Effector memory CD4-positive, alpha-beta T cell (primary cell): ENCODE measurements at regions not wholly inside any gene's neighbourhood (a gene's known extent, or its start where the extent isn't known, plus 50 kb on each side); places are given as distances from the start of the nearest gene placed in this dataset.

Experiments used
- DNase-seq, 3 donors: peaks; one replicate each; pipeline ENCODE4 v3.0.0-alpha.2; 2020
- H3K27ac ChIP-seq: 2 replicates; pipeline ENCODE4 v1.7.0; 2013; ENCODE audit warnings: mild to moderate bottlenecking, low read length, moderate library complexity; ENCODE audit not compliant: insufficient read depth, poor library complexity, severe bottlenecking
- H3K27me3 ChIP-seq: replicated peaks from 2 replicates; pipeline ENCODE4 v1.7.0; 2013; ENCODE audit warnings: mild to moderate bottlenecking, low read length; ENCODE audit not compliant: insufficient read depth, control insufficient read depth, poor library complexity, severe bottlenecking
- H3K36me3 ChIP-seq: 2 replicates; pipeline ENCODE4 v1.7.0; 2013; ENCODE audit warnings: mild to moderate bottlenecking, low read length, moderate library complexity; ENCODE audit not compliant: control insufficient read depth, insufficient read depth
- H3K4me1 ChIP-seq: 2 replicates; pipeline ENCODE4 v1.7.0; 2013; ENCODE audit warnings: low read length, mild to moderate bottlenecking; ENCODE audit not compliant: control insufficient read depth, insufficient read depth, poor library complexity, severe bottlenecking
- H3K4me3 ChIP-seq: 2 replicates; pipeline ENCODE4 v1.7.0; 2013; ENCODE audit warnings: low read length, low read depth, mild to moderate bottlenecking; ENCODE audit not compliant: insufficient read depth, poor library complexity, severe bottlenecking
- H3K9me3 ChIP-seq: 2 replicates; pipeline ENCODE4 v1.7.0; 2013; ENCODE audit warnings: mild to moderate bottlenecking, low read length, moderate library complexity; ENCODE audit not compliant: control insufficient read depth

- Histone ChIP-seq H3K27me3 (no peaks in the 10 kb centered on the region), H3K4me3 (no peak overlapping the region), H3K4me1 (no peaks in the 10 kb centered on the region), H3K9me3 (no peaks in the 10 kb centered on the region), H3K36me3 (no peaks in the 10 kb centered on the region), H3K27ac (no peak overlapping the region)
- DNase-seq = no peak
Observed at GRCh38 chr10:106436123-106436715, 728.3 kb downstream of the SORCS1 start.

GRCh38 chr10:106435081-106435480 is 729.4 kb downstream of the SORCS1 start:
- DNase-seq = no peak
- Histone ChIP-seq H3K4me1 (no peaks in the 10 kb centered on the region), H3K36me3 (no peaks in the 10 kb centered on the region), H3K4me3 (no peak overlapping the region), H3K27ac (no peak overlapping the region), H3K9me3 (no peaks in the 10 kb centered on the region), H3K27me3 (no peaks in the 10 kb centered on the region)

GRCh38 chr10:106424981-106425380 is 739.5 kb downstream of the SORCS1 start:
- Histone ChIP-seq H3K4me3 (no peak overlapping the region), H3K9me3 (no peaks in the 10 kb centered on the region), H3K27ac (no peak overlapping the region), H3K36me3 (no peaks in the 10 kb centered on the region), H3K27me3 (no peaks in the 10 kb centered on the region), H3K4me1 (no peaks in the 10 kb centered on the region)
- no peak for DNase-seq

- H3K9me3 ChIP-seq = no peaks in the 10 kb centered on the region
- no peak overlapping the region for H3K27ac ChIP-seq
- DNase-seq = no peak
Observed at GRCh38 chr10:106424054-106424453, 740.5 kb downstream of the SORCS1 start.

GRCh38 chr10:106410331-106410730 is 754.2 kb downstream of the SORCS1 start:
- no peak for DNase-seq
- Histone ChIP-seq H3K27me3 (no peaks in the 10 kb centered on the region), H3K4me3 (no peak overlapping the region), H3K4me1 (no peaks in the 10 kb centered on the region), H3K36me3 (no peaks in the 10 kb centered on the region), H3K27ac (no peak overlapping the region), H3K9me3 (no peaks in the 10 kb centered on the region)

More at GRCh38 chr10:106424054-106424453, 740.5 kb downstream of the SORCS1 start:
- H3K4me1 ChIP-seq = no peaks in the 10 kb centered on the region
- H3K36me3 ChIP-seq = no peaks in the 10 kb centered on the region
- H3K4me3 ChIP-seq = no peak overlapping the region
- H3K27me3 ChIP-seq = no peaks in the 10 kb centered on the region

GRCh38 chr10:106405141-106405540 is 759.4 kb downstream of the SORCS1 start:
- H3K9me3 ChIP-seq = no peaks in the 10 kb centered on the region
- H3K4me1 ChIP-seq = no peaks in the 10 kb centered on the region
- H3K4me3 ChIP-seq = no peak overlapping the region
- H3K27me3 ChIP-seq = no peaks in the 10 kb centered on the region
- H3K36me3 ChIP-seq = no peaks in the 10 kb centered on the region
- no peak for DNase-seq
- no peak overlapping the region for H3K27ac ChIP-seq

- H3K36me3 ChIP-seq = no peaks in the 10 kb centered on the region
- H3K27me3 ChIP-seq = no peaks in the 10 kb centered on the region
- H3K4me3 ChIP-seq = no peak overlapping the region
- no peaks in the 10 kb centered on the region for H3K9me3 ChIP-seq
- H3K4me1 ChIP-seq = no peaks in the 10 kb centered on the region
- DNase-seq = no peak
- no peak overlapping the region for H3K27ac ChIP-seq
Observed at GRCh38 chr10:106402458-106402857, 762.0 kb downstream of the SORCS1 start.

GRCh38 chr10:106401967-106402366 is 762.5 kb downstream of the SORCS1 start:
- H3K4me1 ChIP-seq = no peaks in the 10 kb centered on the region
- no peaks in the 10 kb centered on the region for H3K9me3 ChIP-seq
- H3K27me3 ChIP-seq = no peaks in the 10 kb centered on the region
- no peak for DNase-seq
- H3K27ac ChIP-seq = no peak overlapping the region
- no peak overlapping the region for H3K4me3 ChIP-seq
- no peaks in the 10 kb centered on the region for H3K36me3 ChIP-seq

GRCh38 chr10:106401161-106401560 is 763.3 kb downstream of the SORCS1 start:
- no peaks in the 10 kb centered on the region for H3K4me1 ChIP-seq
- no peaks in the 10 kb centered on the region for H3K9me3 ChIP-seq
- H3K36me3 ChIP-seq = no peaks in the 10 kb centered on the region
- H3K27me3 ChIP-seq = no peaks in the 10 kb centered on the region
- H3K4me3 ChIP-seq = no peak overlapping the region
- no peak for DNase-seq
- H3K27ac ChIP-seq = no peak overlapping the region

GRCh38 chr10:106399112-106399511 is 765.4 kb downstream of the SORCS1 start:
- no peak for DNase-seq
- no peak overlapping the region for H3K27ac ChIP-seq
- no peak overlapping the region for H3K4me3 ChIP-seq
- no peaks in the 10 kb centered on the region for H3K4me1 ChIP-seq
- H3K9me3 ChIP-seq = no peaks in the 10 kb centered on the region
- no peaks in the 10 kb centered on the region for H3K27me3 ChIP-seq
- H3K36me3 ChIP-seq = no peaks in the 10 kb centered on the region
